ENCODE measurements at regions not wholly inside any gene's neighbourhood (a gene's known extent, or its start where the extent isn't known, plus 50 kb on each side); places are given as distances from the start of the nearest gene placed in this dataset.
"Not testable (repeated sequence)": the region's sequence is repeated elsewhere in the genome, so short reads cannot be mapped to it uniquely, and the experiment has no call there.

- no peak for DNase-seq
Observed at GRCh38 chr9:71504636-71505035, 263.7 kb downstream of the CEMIP2 start.

GRCh38 chr9:71498691-71499090 is 269.6 kb downstream of the CEMIP2 start:
- DNase-seq = no peak

GRCh38 chr9:71490810-71491209 is 277.5 kb downstream of the CEMIP2 start:
- DNase-seq = no peak

GRCh38 chr9:71487061-71487460 is 281.3 kb downstream of the CEMIP2 start:
- no peak for DNase-seq

GRCh38 chr9:71485326-71485725 is 283.0 kb downstream of the CEMIP2 start:
- DNase-seq = no peak

GRCh38 chr9:71483436-71483835 is 284.9 kb downstream of the CEMIP2 start:
- DNase-seq = no peak

GRCh38 chr9:71479621-71480020 is 288.7 kb downstream of the CEMIP2 start:
- DNase-seq = no peak

- no peak for DNase-seq
Observed at GRCh38 chr9:71472400-71472799, 295.9 kb downstream of the CEMIP2 start.

- DNase-seq = no peak
Observed at GRCh38 chr9:71465392-71465791, 302.9 kb downstream of the CEMIP2 start.

GRCh38 chr9:71459082-71459481 is 309.2 kb downstream of the CEMIP2 start:
- no peak for DNase-seq

- no peak for DNase-seq
Observed at GRCh38 chr9:71446473-71447411, 321.6 kb downstream of the CEMIP2 start.

- no peak for DNase-seq
Observed at GRCh38 chr9:71446106-71446472, 322.2 kb downstream of the CEMIP2 start.

- no peak for DNase-seq
Observed at GRCh38 chr9:71442937-71443336, 321.5 kb upstream of the TRPM3 start.

- DNase-seq = no peak
Observed at GRCh38 chr9:71441266-71441665, 319.8 kb upstream of the TRPM3 start.

GRCh38 chr9:71431931-71432330 is 310.5 kb upstream of the TRPM3 start:
- DNase-seq = no peak

GRCh38 chr9:71407341-71407740 is 285.9 kb upstream of the TRPM3 start:
- not testable (repeated sequence) for DNase-seq

- DNase-seq = no peak
Observed at GRCh38 chr9:71403106-71403505, 281.7 kb upstream of the TRPM3 start.

GRCh38 chr9:71393005-71393404 is 271.6 kb upstream of the TRPM3 start:
- DNase-seq = no peak

- DNase-seq = no peak
Observed at GRCh38 chr9:71384343-71384742, 262.9 kb upstream of the TRPM3 start.

- no peak for DNase-seq
Observed at GRCh38 chr9:71383308-71383940, 262.0 kb upstream of the TRPM3 start.

GRCh38 chr9:71368157-71368556 is 246.7 kb upstream of the TRPM3 start:
- no peak for DNase-seq

- no peak for DNase-seq
Observed at GRCh38 chr9:71364186-71364955, 242.9 kb upstream of the TRPM3 start.

GRCh38 chr9:71363286-71363961 is 242.0 kb upstream of the TRPM3 start:
- no peak for DNase-seq

Data from activated CD4-positive, alpha-beta T cell treated with anti-CD3 and anti-CD28 coated beads for 4 hours (primary cell).